GM23248 (cell line): ENCODE measurements at regions not wholly inside any gene's neighbourhood (a gene's known extent, or its start where the extent isn't known, plus 50 kb on each side); places are given as distances from the start of the nearest gene placed in this dataset.

Experiments
- EZH2 ChIP-seq: fragments of 200-600 bp; sonication (generic); IDR thresholded peaks from 2 replicates; pipeline ENCODE4 v1.6.1; 2018; ENCODE audit warnings: antibody characterized with exemption, mild to moderate bottlenecking; ENCODE audit not compliant: insufficient read depth, poor library complexity, severe bottlenecking
- EZH2phosphoT487 ChIP-seq: fragments of 200-600 bp; sonication (generic); IDR thresholded peaks from 2 replicates; pipeline ENCODE4 v1.6.1; 2018; ENCODE audit warnings: antibody characterized with exemption, moderate library complexity, mild to moderate bottlenecking, low read depth; ENCODE audit not compliant: insufficient read depth

GRCh38 chr6:168223150-168223549, 96.4 kb downstream of the DACT2 start:
- TF ChIP-seq EZH2phosphoT487 (no peak), EZH2 (no peak)
